ENCODE measurements at regions not wholly inside any gene's neighbourhood (a gene's known extent, or its start where the extent isn't known, plus 50 kb on each side); places are given as distances from the start of the nearest gene placed in this dataset.

DNA sequence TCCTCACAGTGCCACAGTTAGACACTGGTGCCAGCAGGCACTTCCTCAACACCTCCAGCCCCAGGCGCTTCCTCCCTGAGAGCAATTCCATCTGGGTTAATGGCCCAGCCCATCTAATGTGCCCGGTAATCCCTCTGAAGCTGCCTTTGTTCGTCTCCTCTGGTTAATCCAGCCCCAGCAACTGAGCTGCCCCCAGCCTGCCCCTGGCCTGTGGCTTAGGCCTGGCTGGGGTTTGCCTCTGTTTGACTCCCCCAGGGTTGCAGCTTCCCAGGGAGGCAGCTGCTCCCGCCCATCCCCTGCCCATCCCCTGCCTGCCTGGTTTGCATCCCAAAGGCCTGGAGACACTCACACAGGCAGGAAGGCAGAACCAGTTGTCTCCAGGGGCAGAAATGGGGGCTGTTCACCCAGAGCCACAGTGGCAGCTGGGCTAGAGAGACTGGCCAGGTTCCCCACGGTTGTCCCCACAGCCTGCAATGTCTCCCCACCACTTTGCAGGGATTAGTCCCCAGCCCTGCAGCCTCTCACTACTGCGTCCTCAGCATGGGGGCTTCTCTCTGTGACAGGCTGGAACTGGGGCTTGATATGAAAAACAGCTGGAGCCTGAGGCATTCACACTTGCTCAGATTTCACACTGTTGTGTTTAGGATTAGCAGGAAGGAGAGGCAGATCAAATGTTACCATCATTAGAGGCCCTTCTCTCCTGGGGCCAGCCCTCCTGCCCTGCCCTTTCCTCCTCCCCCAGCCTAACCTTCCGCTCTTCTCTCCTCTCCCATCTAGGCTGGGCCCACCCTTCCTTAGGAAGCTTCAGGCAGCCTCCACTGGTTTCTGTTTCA, 120.2 kb downstream of the TLR5 start:
- TF ChIP-seq CTCF (optimal IDR thresholded peaks at IDR 0.05 in 1 of 3, IDR thresholded peaks at IDR 0.05 in 1 of 3, conservative IDR thresholded peaks at IDR 0.05 in 1 of 3; ENCODE audit: extremely low read depth in 1 of 3, insufficient read depth in 2 of 3, low read length in 3 of 3) (no peak), EZH2 (IDR thresholded peaks at IDR 0.05; ENCODE audit: low read length) (no peak)

All from keratinocyte (primary cell).